ENCODE measurements at regions not wholly inside any gene's neighbourhood (a gene's known extent, or its start where the extent isn't known, plus 50 kb on each side); places are given as distances from the start of the nearest gene placed in this dataset.

DNA sequence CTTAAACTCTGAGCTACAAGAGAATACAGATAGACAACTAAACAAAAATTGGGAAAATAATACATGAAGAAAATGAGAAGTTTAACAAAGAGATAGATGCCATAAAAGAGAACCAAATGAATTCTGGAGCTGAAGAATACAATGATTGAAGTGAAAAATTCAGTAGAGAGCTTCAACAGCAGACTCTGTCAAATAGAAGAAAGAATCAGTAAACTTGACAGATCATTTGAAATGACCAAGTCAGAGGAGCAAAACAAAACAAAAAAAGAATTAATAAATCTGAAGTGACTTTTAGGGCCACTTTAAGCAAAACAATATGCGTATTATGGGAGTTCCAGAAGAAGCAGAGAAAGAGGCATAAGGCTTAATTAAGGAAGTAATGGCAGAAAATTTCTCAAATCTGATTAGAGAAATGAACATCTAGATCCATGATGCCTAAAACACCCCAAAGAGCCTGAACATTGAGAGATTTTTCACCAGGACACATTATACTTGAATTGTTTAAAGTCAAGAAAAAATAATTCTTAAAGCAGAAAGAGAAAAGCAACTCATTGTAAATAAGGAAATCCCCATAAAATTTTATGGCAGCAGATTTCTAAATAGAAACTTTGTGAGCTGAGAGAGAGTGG lies 61.0 kb upstream of the RNU6-8 start:
- Mint-ChIP-seq H3K4me1 (ENCODE audit: low read depth, unreplicated experiment) (peaks cover 11% of the 10 kb centered on the region), H3K27me3 (ENCODE audit: low read depth, unreplicated experiment) (no peaks in the 10 kb centered on the region), H3K4me3 (ENCODE audit: unreplicated experiment) (no peak overlapping the region), H3K9me3 (ENCODE audit: unreplicated experiment) (peaks cover 18% of the 10 kb centered on the region), H3K36me3 (ENCODE audit: low read depth, unreplicated experiment) (peaks cover 3% of the 10 kb centered on the region), H3K27ac (ENCODE audit: unreplicated experiment) (no peak overlapping the region)
- Histone ChIP-seq H2AFZ (ENCODE audit: low read depth, low read length) (no peak overlapping the region), H3K27ac (ENCODE audit: low read depth, low read length) (no peak overlapping the region), H4K20me1 (ENCODE audit: insufficient read depth, low read length) (no peaks in the 10 kb centered on the region), H3K79me2 (ENCODE audit: insufficient read depth, low read length) (no peaks in the 10 kb centered on the region), H3K36me3 (ENCODE audit: insufficient read depth, low read length) (no peaks in the 10 kb centered on the region), H3K9me3 (ENCODE audit: insufficient read depth, low read depth, low read length) (peaks cover 11% of the 10 kb centered on the region), H3K9ac (ENCODE audit: low read length) (no peak overlapping the region), H3K4me3 (ENCODE audit: insufficient read depth, low read depth, low read length) (no peak overlapping the region), H3K27me3 (ENCODE audit: insufficient read depth, low read length) (no peaks in the 10 kb centered on the region), H3K4me1 (ENCODE audit: insufficient read depth, low read length) (peaks cover 11% of the 10 kb centered on the region), H3K4me2 (ENCODE audit: low read length) (no peak overlapping the region)
- FAIRE-seq (no peak), DNase-seq (ENCODE audit: low read depth) (no peak)
- TF ChIP-seq EZH2 (IDR thresholded peaks at IDR 0.05; ENCODE audit: insufficient read depth, low read length) (no peak), CTCF (IDR thresholded peaks at IDR 0.05; ENCODE audit: insufficient read depth, low read depth, low read length) (no peak)

DNA sequence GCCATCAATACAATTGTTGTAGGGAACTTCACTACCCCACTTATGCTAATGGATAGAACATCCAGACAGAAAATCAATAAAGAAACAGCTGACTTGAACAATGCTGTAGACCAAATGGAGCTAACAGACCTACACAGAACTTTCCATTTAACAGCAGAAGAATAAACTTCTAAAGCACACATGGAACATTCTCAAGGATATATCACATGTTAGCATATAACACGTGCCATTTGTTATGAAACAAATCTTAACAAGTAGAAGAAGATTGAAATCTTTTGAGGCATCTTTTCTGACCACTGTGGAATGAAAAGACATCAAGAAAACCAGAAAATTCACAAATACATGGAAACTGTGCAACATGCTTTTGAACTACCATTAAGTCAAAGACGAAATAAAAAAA lies 62.5 kb upstream of the RNU6-8 start:
- Mint-ChIP-seq H3K36me3 (ENCODE audit: low read depth, unreplicated experiment) (peaks cover 3% of the 10 kb centered on the region), H3K4me3 (ENCODE audit: unreplicated experiment) (no peak overlapping the region), H3K27me3 (ENCODE audit: low read depth, unreplicated experiment) (no peaks in the 10 kb centered on the region), H3K4me1 (ENCODE audit: low read depth, unreplicated experiment) (no peaks in the 10 kb centered on the region), H3K27ac (ENCODE audit: unreplicated experiment) (no peak overlapping the region), H3K9me3 (ENCODE audit: unreplicated experiment) (peaks cover 18% of the 10 kb centered on the region)
- FAIRE-seq (no peak), DNase-seq (ENCODE audit: low read depth) (no peak)
- Histone ChIP-seq H3K9ac (ENCODE audit: low read length) (no peak overlapping the region), H3K27ac (ENCODE audit: low read depth, low read length) (no peak overlapping the region), H3K4me2 (ENCODE audit: low read length) (no peak overlapping the region), H3K4me1 (ENCODE audit: insufficient read depth, low read length) (no peaks in the 10 kb centered on the region), H3K36me3 (ENCODE audit: insufficient read depth, low read length) (no peaks in the 10 kb centered on the region), H3K9me3 (ENCODE audit: insufficient read depth, low read depth, low read length) (peaks cover 11% of the 10 kb centered on the region), H3K79me2 (ENCODE audit: insufficient read depth, low read length) (no peaks in the 10 kb centered on the region), H2AFZ (ENCODE audit: low read depth, low read length) (no peak overlapping the region), H4K20me1 (ENCODE audit: insufficient read depth, low read length) (no peaks in the 10 kb centered on the region), H3K4me3 (ENCODE audit: insufficient read depth, low read depth, low read length) (no peak overlapping the region), H3K27me3 (ENCODE audit: insufficient read depth, low read length) (no peaks in the 10 kb centered on the region)
- TF ChIP-seq EZH2 (IDR thresholded peaks at IDR 0.05; ENCODE audit: insufficient read depth, low read length): no peak
- TF ChIP-seq CTCF (IDR thresholded peaks at IDR 0.05; ENCODE audit: insufficient read depth, low read depth, low read length): no peak

- peaks cover 2% of the 10 kb centered on the region for H3K36me3 Mint-ChIP-seq (ENCODE audit: low read depth, unreplicated experiment)
- H3K27me3 ChIP-seq (ENCODE audit: insufficient read depth, low read length): no peaks in the 10 kb centered on the region
- no peaks in the 10 kb centered on the region for H4K20me1 ChIP-seq (ENCODE audit: insufficient read depth, low read length)
- H3K9ac ChIP-seq (ENCODE audit: low read length): no peak overlapping the region
- H3K36me3 ChIP-seq (ENCODE audit: insufficient read depth, low read length): no peaks in the 10 kb centered on the region
- H3K27me3 Mint-ChIP-seq (ENCODE audit: low read depth, unreplicated experiment): no peaks in the 10 kb centered on the region
- no peak overlapping the region for H3K4me3 ChIP-seq (ENCODE audit: insufficient read depth, low read depth, low read length)
- FAIRE-seq (no peak), DNase-seq (ENCODE audit: low read depth) (no peak)
- no peak overlapping the region for H2AFZ ChIP-seq (ENCODE audit: low read depth, low read length)
- H3K4me3 Mint-ChIP-seq (ENCODE audit: unreplicated experiment): no peak overlapping the region
- H3K4me1 ChIP-seq (ENCODE audit: insufficient read depth, low read length): no peaks in the 10 kb centered on the region
- H3K9me3 Mint-ChIP-seq (ENCODE audit: unreplicated experiment): peaks cover 9% of the 10 kb centered on the region
- no peaks in the 10 kb centered on the region for H3K4me1 Mint-ChIP-seq (ENCODE audit: low read depth, unreplicated experiment)
- no peak overlapping the region for H3K27ac Mint-ChIP-seq (ENCODE audit: unreplicated experiment)
- TF ChIP-seq EZH2 (IDR thresholded peaks at IDR 0.05; ENCODE audit: insufficient read depth, low read length) (no peak), CTCF (IDR thresholded peaks at IDR 0.05; ENCODE audit: insufficient read depth, low read depth, low read length) (no peak)
- no peak overlapping the region for H3K4me2 ChIP-seq (ENCODE audit: low read length)
- H3K27ac ChIP-seq (ENCODE audit: low read depth, low read length): no peak overlapping the region
- H3K79me2 ChIP-seq (ENCODE audit: insufficient read depth, low read length): no peaks in the 10 kb centered on the region
- no peaks in the 10 kb centered on the region for H3K9me3 ChIP-seq (ENCODE audit: insufficient read depth, low read depth, low read length)
These were observed 51.1 kb upstream of the AKAP6 start for GRCh38 chr14:32277998-32278397.

All from astrocyte (in vitro differentiated cells and primary cell).